ENCODE measurements at regions not wholly inside any gene's neighbourhood (a gene's known extent, or its start where the extent isn't known, plus 50 kb on each side); places are given as distances from the start of the nearest gene placed in this dataset.

DNA sequence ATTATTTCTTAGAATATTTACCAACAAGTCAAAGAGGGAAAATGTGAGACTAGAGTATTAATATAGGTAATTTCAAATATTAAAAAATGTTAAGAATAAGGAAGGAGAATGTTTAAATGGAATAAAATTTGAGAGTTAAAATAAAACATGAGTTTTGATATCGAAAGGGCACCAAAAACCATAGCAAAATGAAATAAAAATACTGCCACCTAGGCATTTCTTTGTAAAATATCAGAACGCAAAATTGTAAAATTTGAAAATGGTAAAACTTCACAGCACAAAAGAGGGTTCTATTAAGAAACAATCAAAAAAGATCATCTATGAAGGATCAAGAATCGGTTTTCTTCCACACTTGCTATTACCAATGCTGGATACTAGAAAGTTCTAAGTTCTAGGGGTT, 418.3 kb downstream of the TAF11L14 start:
- ATAC-seq (ENCODE audit: low FRiP score) (no peak), DNase-seq (ENCODE audit: low spot score) (no peak)
- no peak for TF ChIP-seq CTCF (IDR thresholded peaks at IDR 0.05)

- DNase-seq (ENCODE audit: low spot score): no peak
- no peak for TF ChIP-seq CTCF (IDR thresholded peaks at IDR 0.05)
- no peak for ATAC-seq (ENCODE audit: low FRiP score)
These were observed 423.5 kb downstream of the TAF11L14 start for GRCh38 chr5:18057725-18058124.

DNA sequence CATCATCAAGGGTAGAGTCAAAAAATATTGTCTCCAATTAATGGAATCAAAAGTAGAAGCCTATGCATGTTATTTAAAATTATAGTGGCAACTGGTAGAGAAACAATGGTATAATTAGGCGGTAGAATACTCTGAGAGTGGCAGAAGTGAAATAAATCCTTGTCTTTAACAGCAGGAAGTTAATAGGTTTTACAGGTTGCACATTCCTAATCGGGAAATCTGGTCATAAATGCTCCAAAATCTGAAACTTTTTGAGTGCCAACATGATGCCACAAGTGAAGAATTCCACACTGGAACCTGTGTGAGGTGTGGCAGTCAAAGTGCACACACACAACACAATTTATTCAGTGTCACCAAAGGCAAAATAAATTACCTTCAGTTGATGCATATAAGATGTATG, 433.4 kb downstream of the TAF11L14 start:
- DNase-seq (ENCODE audit: low spot score): no peak
- no peak for TF ChIP-seq CTCF (IDR thresholded peaks at IDR 0.05)
- ATAC-seq (ENCODE audit: low FRiP score): no peak

DNA sequence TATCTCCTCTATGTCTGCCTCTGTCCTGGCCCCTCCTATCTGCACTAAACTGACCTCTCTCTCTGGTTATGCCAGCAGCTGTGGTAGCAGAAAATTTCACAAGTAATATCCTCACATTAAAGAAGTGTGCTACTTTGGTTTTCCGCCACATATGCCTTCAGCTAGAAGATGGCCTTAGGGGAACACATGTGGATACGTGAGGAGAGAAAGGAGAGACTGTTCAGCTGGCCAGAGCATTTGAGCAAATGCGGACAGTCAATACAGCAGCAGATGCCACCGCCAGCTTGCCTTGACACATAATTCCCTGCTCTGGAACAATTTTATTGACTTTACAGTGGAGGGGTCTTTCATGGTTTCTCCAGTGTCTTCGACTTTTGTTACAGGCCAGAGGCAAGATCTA, 434.6 kb downstream of the TAF11L14 start:
- no peak for ATAC-seq (ENCODE audit: low FRiP score)
- TF ChIP-seq CTCF (IDR thresholded peaks at IDR 0.05): no peak
- DNase-seq (ENCODE audit: low spot score): no peak

- DNase-seq (ENCODE audit: low spot score) (no peak), ATAC-seq (ENCODE audit: low FRiP score) (no peak)
- TF ChIP-seq CTCF (IDR thresholded peaks at IDR 0.05): no peak
These were observed 435.5 kb downstream of the TAF11L14 start for GRCh38 chr5:18069790-18070189.

DNA sequence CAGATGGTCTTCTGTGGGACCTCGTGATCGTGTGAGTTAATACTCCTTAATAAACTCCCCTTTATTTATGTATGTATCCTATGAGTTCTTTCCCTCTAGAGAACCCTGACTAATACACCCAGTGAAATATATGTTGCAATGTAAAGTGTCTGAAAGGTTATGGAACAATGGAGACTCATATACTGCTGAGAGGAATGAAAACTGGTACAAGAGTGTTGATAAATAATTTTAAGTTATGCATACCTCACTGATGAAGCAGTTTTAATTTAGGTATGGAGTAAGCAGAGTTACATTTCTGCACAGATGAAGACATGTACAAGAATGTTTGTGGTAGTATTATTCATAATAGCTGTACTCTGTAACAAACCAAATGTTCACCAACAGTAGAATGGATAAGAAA, 438.3 kb downstream of the TAF11L14 start:
- TF ChIP-seq CTCF (IDR thresholded peaks at IDR 0.05): no peak
- ATAC-seq (ENCODE audit: low FRiP score): no peak
- DNase-seq (ENCODE audit: low spot score): no peak

GRCh38 chr5:18074961-18075360, 440.7 kb downstream of the TAF11L14 start:
- DNase-seq (ENCODE audit: low spot score): no peak
- TF ChIP-seq CTCF (IDR thresholded peaks at IDR 0.05): no peak
- ATAC-seq (ENCODE audit: low FRiP score): no peak

All from omental fat pad (tissue), 3 donors.